ENCODE measurements at regions not wholly inside any gene's neighbourhood (a gene's known extent, or its start where the extent isn't known, plus 50 kb on each side); places are given as distances from the start of the nearest gene placed in this dataset.

GRCh38 chr5:97931829-97932228, 748.8 kb upstream of the RIOK2 start:
- in situ Hi-C loops (cut with MboI; ENCODE audit: low pct_unique_long_range_greater_than_20kb, low sequenced_read_pairs, unreplicated experiment): no loop called here
- no peak for TF ChIP-seq CTCF (IDR thresholded peaks at IDR 0.05; ENCODE audit: extremely low read depth, insufficient read depth, missing control alignments)
- no peak for DNase-seq (ENCODE audit: low spot score)

- DNase-seq (ENCODE audit: low spot score): no peak
- no peak for TF ChIP-seq CTCF (IDR thresholded peaks at IDR 0.05; ENCODE audit: extremely low read depth, insufficient read depth, missing control alignments)
- in situ Hi-C loops (cut with MboI; ENCODE audit: low pct_unique_long_range_greater_than_20kb, low sequenced_read_pairs, unreplicated experiment): no loop called here
Observed at GRCh38 chr5:97936231-97936630, 753.2 kb upstream of the RIOK2 start.

GRCh38 chr5:97937846-97938245, 754.8 kb upstream of the RIOK2 start:
- in situ Hi-C loops (cut with MboI; ENCODE audit: low pct_unique_long_range_greater_than_20kb, low sequenced_read_pairs, unreplicated experiment): no loop called here
- DNase-seq (ENCODE audit: low spot score): no peak
- TF ChIP-seq CTCF (IDR thresholded peaks at IDR 0.05; ENCODE audit: extremely low read depth, insufficient read depth, missing control alignments): no peak

- in situ Hi-C loops (cut with MboI; ENCODE audit: low pct_unique_long_range_greater_than_20kb, low sequenced_read_pairs, unreplicated experiment): no loop called here
- TF ChIP-seq CTCF (IDR thresholded peaks at IDR 0.05; ENCODE audit: extremely low read depth, insufficient read depth, missing control alignments): no peak
- no peak for DNase-seq (ENCODE audit: low spot score)
Observed at GRCh38 chr5:97943036-97943435, 760.0 kb upstream of the RIOK2 start.

- no peak for DNase-seq (ENCODE audit: low spot score)
- no peak for TF ChIP-seq CTCF (IDR thresholded peaks at IDR 0.05; ENCODE audit: extremely low read depth, insufficient read depth, missing control alignments)
- in situ Hi-C loops (cut with MboI; ENCODE audit: low pct_unique_long_range_greater_than_20kb, low sequenced_read_pairs, unreplicated experiment): no loop called here
Observed at GRCh38 chr5:97951139-97951538, 768.1 kb upstream of the RIOK2 start.

- DNase-seq (ENCODE audit: low spot score): no peak
- TF ChIP-seq CTCF (IDR thresholded peaks at IDR 0.05; ENCODE audit: extremely low read depth, insufficient read depth, missing control alignments): no peak
- in situ Hi-C loops (cut with MboI; ENCODE audit: low pct_unique_long_range_greater_than_20kb, low sequenced_read_pairs, unreplicated experiment): no loop called here
Observed at GRCh38 chr5:97955450-97955849, 772.4 kb upstream of the RIOK2 start.

DNA sequence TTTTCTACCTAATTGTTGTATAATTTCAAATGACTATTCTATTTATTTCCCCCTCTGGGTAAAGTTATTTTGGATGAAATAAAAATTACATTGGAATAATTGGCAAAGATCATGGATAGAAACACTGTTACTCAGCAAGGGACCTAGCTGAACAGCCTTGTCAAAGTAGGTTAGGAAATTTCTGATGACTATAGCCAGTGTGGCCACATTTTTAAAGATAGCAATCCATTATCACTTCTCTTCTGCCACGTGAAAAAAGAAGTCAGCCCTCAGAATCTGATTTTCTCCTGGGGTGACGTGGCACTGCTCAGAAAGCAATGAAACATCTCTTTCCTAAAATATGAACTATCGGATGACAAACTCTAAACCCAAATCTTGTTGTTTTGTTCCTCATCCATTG, 784.2 kb upstream of the RIOK2 start:
- in situ Hi-C loops (cut with MboI; ENCODE audit: low pct_unique_long_range_greater_than_20kb, low sequenced_read_pairs, unreplicated experiment): no loop called here
- TF ChIP-seq CTCF (IDR thresholded peaks at IDR 0.05; ENCODE audit: extremely low read depth, insufficient read depth, missing control alignments): no peak

More for the DNA sequence above, 784.2 kb upstream of the RIOK2 start:
- no peak for DNase-seq (ENCODE audit: low spot score)

Measured in GM13977 (cell line).